GM23338 (cell line): ENCODE measurements at regions not wholly inside any gene's neighbourhood (a gene's known extent, or its start where the extent isn't known, plus 50 kb on each side); places are given as distances from the start of the nearest gene placed in this dataset.
A peak's percentile ranks its signal among the peaks of the same experiment; 100 is the strongest.

Experiments used
- ATAC-seq: fragments of 200-7000 bp; cut with Tn5 transposase; 3 replicates; pipeline ENCODE4 v1.9.1; 2020
- DNase-seq: peaks from one replicate; pipeline ENCODE4 v3.0.0-alpha.2; 2015; ENCODE audit warnings: low spot score
- H2AFZ ChIP-seq: fragments of 200-600 bp; sonication (generic); 2 replicates; pipeline ENCODE4 v1.8.0; 2016; ENCODE audit warnings: antibody characterized with exemption, mild to moderate bottlenecking, moderate library complexity
- H3F3A ChIP-seq: fragments of 200-600 bp; sonication (generic); replicated peaks from 2 replicates; pipeline ENCODE4 v1.8.0; 2017; ENCODE audit warnings: antibody characterized with exemption, mixed run types, low read depth
- H3K27ac ChIP-seq: fragments of 200-600 bp; sonication (generic); 2 replicates; pipeline ENCODE4 v1.6.1; 2016; ENCODE audit warnings: low read depth
- H3K27me3 ChIP-seq: fragments of 200-600 bp; sonication (generic); 2 replicates; pipeline ENCODE4 v1.8.0; 2016; ENCODE audit warnings: mild to moderate bottlenecking, mixed run types, moderate library complexity; ENCODE audit not compliant: insufficient read depth
- H3K36me3 ChIP-seq: fragments of 200-600 bp; sonication (generic); 2 replicates; pipeline ENCODE4 v1.8.0; 2016; ENCODE audit warnings: mild to moderate bottlenecking; ENCODE audit not compliant: insufficient read depth
- H3K4me1 ChIP-seq: fragments of 200-600 bp; sonication (generic); 2 replicates; pipeline ENCODE4 v1.8.0; 2016; ENCODE audit warnings: mild to moderate bottlenecking, moderate library complexity; ENCODE audit not compliant: insufficient read depth
- H3K4me2 ChIP-seq: fragments of 200-600 bp; sonication (generic); 2 replicates; pipeline ENCODE4 v1.7.1; 2017; ENCODE audit warnings: mixed run types
- H3K4me3 ChIP-seq: fragments of 200-600 bp; sonication (generic); 2 replicates; pipeline ENCODE4 v1.6.1; 2016; ENCODE audit warnings: mixed run types
- H3K79me2 ChIP-seq: fragments of 200-600 bp; sonication (generic); replicated peaks from 2 replicates; pipeline ENCODE4 v1.8.0; 2017; ENCODE audit warnings: mild to moderate bottlenecking; ENCODE audit not compliant: insufficient read depth
- H3K9me2 ChIP-seq: fragments of 200-600 bp; sonication (generic); 2 replicates; pipeline ENCODE4 v1.8.0; 2017; ENCODE audit not compliant: insufficient read depth
- H4K20me1 ChIP-seq: fragments of 200-600 bp; sonication (generic); replicated peaks from 2 replicates; pipeline ENCODE4 v1.8.0; 2017; ENCODE audit warnings: mild to moderate bottlenecking; ENCODE audit not compliant: insufficient read depth
- H3K27ac Mint-ChIP-seq: 2 replicates; pipeline ENCODE4 v1.8.0; 2020; ENCODE audit warnings: inconsistent platforms, mild to moderate bottlenecking, moderate library complexity, mixed read lengths
- H3K27me3 Mint-ChIP-seq: 3 replicates; pipeline ENCODE4 v1.8.0; 2022; ENCODE audit warnings: low read depth, mild to moderate bottlenecking, moderate library complexity, mixed read lengths, inconsistent platforms; ENCODE audit not compliant: insufficient read depth, poor library complexity
- H3K36me3 Mint-ChIP-seq: 3 replicates; pipeline ENCODE4 v1.8.0; 2021; ENCODE audit warnings: low read depth, mild to moderate bottlenecking, inconsistent platforms, moderate library complexity, mixed read lengths
- H3K4me1 Mint-ChIP-seq: 3 replicates; pipeline ENCODE4 v1.8.0; 2020; ENCODE audit warnings: mild to moderate bottlenecking, inconsistent platforms, mixed read lengths
- H3K4me3 Mint-ChIP-seq: 3 replicates; pipeline ENCODE4 v1.8.0; 2021; ENCODE audit warnings: moderate library complexity, mild to moderate bottlenecking, inconsistent platforms, mixed read lengths
- H3K9me3 Mint-ChIP-seq: 3 replicates; pipeline ENCODE4 v1.8.0; 2020; ENCODE audit warnings: moderate library complexity, mild to moderate bottlenecking, inconsistent platforms, mixed read lengths
- CREB1 ChIP-seq: fragments of 250-450 bp; sonication (Bioruptor Pico); IDR thresholded peaks from 2 replicates; pipeline ENCODE4 v1.5.0; 2020; ENCODE audit warnings: low read depth, mild to moderate bottlenecking, moderate library complexity
- CTCF ChIP-seq, 2 experiments: fragments of 200-600 bp in 1 of 2; sonication (generic) in 1 of 2; conservative IDR thresholded peaks; 2 replicates each; pipeline versions ENCODE4 v1.5.1 to v1.6.1; 2016 to 2017; ENCODE audit warnings: antibody characterized with exemption in 2 of 2, low read depth in 2 of 2, mild to moderate bottlenecking in 2 of 2, moderate library complexity in 1 of 2
- EZH2 ChIP-seq: fragments of 200-600 bp; sonication (generic); IDR thresholded peaks from one replicate; pipeline ENCODE4 v1.8.0; 2017; ENCODE audit warnings: antibody characterized with exemption, mild to moderate bottlenecking, low read depth; ENCODE audit not compliant: unreplicated experiment
- EZH2phosphoT487 ChIP-seq: fragments of 200-600 bp; sonication (generic); IDR thresholded peaks from one replicate; pipeline ENCODE4 v1.8.1; 2018; ENCODE audit warnings: antibody characterized with exemption; ENCODE audit not compliant: unreplicated experiment
- JUNB ChIP-seq: IDR thresholded peaks from one replicate; pipeline ENCODE4 v1.6.1; 2016; ENCODE audit warnings: antibody characterized with exemption; ENCODE audit not compliant: unreplicated experiment
- NANOG ChIP-seq: IDR thresholded peaks from 2 replicates; pipeline ENCODE4 v1.6.1; 2016; ENCODE audit warnings: antibody characterized with exemption, borderline replicate concordance
- POLR2AphosphoS5 ChIP-seq: IDR thresholded peaks from 2 replicates; pipeline ENCODE4 v1.6.1; 2016; ENCODE audit warnings: antibody characterized with exemption, low read depth
- REST ChIP-seq: IDR thresholded peaks from one replicate; pipeline ENCODE4 v1.6.1; 2018; ENCODE audit warnings: antibody characterized with exemption; ENCODE audit not compliant: unreplicated experiment
- ZNF114 ChIP-seq: fragments of 250-450 bp; sonication (Bioruptor Pico); IDR thresholded peaks from 2 replicates; pipeline ENCODE4 v1.5.0; 2020; ENCODE audit warnings: mild to moderate bottlenecking, moderate library complexity
- ZNF331 ChIP-seq: fragments of 250-450 bp; sonication (Bioruptor Pico); IDR thresholded peaks from 2 replicates; pipeline ENCODE4 v1.5.0; 2020; ENCODE audit warnings: low read depth, mild to moderate bottlenecking, moderate library complexity
- TF ChIP-seq, protein P1 (sequence below): IDR thresholded peaks from 2 replicates; pipeline ENCODE4 v1.6.1; 2016; ENCODE audit warnings: antibody characterized with exemption

GRCh38 chr11:134596404-134596803 lies 184.4 kb upstream of the B3GAT1 start (continued):
- TF ChIP-seq EZH2phosphoT487 (no peak), EZH2 (no peak), NANOG (no peak), JUNB (no peak)

DNA sequence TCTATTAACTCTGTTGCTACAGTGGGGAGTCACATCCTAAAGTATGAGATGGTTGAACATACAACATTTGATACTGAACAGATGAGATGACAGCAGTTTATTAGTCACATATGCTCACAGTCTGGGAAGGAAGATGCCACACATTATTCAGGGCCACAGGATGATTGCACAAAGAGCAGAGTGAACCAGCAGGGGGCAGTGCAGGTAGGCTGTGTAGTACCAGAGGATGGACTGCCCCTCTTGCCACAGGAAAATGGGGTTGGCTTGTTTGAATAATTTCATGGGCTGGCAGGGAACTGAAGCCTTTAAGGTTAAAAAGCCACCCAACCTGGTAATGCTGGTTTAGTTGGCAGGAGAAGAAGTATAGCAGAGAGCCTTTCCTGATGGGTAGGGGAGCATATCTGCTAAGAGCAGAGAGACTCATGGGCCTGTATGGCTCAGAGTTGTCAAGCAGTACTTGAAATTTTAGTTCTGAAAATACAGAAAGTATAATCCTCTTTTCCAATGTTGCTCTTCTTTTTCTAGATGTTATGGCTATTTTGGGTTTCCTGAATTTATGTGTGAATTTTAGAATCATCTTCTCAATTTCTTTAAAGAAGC lies 180.4 kb upstream of the B3GAT1 start:
- Histone ChIP-seq H2AFZ (peak overlapping the region; percentile 66; the same call in 1 of the 2 replicates), H4K20me1 (no peaks in the 10 kb centered on the region), H3K4me2 (no peak overlapping the region), H3K27ac (no peak overlapping the region), H3F3A (no peaks in the 10 kb centered on the region), H3K4me1 (no peaks in the 10 kb centered on the region), H3K9me2 (no peaks in the 10 kb centered on the region), H3K27me3 (no peaks in the 10 kb centered on the region), H3K79me2 (no peaks in the 10 kb centered on the region), H3K36me3 (no peaks in the 10 kb centered on the region), H3K4me3 (no peak overlapping the region)
- no peaks in the 10 kb centered on the region for H3K9me3 Mint-ChIP-seq
- H3K4me3 Mint-ChIP-seq: no peak overlapping the region
- peak; percentile 88 for DNase-seq
- no peak overlapping the region for H3K27ac Mint-ChIP-seq
- no peaks in the 10 kb centered on the region for H3K36me3 Mint-ChIP-seq
- ATAC-seq: peak; percentile 95
- H3K4me1 Mint-ChIP-seq: no peaks in the 10 kb centered on the region
- TF ChIP-seq CTCF (conservative IDR thresholded peaks at IDR 0.05; ENCODE audit: low read depth in 2 of 2) (peak; percentile 89 to 97), EZH2 (no peak)
- no peaks in the 10 kb centered on the region for H3K27me3 Mint-ChIP-seq

DNA sequence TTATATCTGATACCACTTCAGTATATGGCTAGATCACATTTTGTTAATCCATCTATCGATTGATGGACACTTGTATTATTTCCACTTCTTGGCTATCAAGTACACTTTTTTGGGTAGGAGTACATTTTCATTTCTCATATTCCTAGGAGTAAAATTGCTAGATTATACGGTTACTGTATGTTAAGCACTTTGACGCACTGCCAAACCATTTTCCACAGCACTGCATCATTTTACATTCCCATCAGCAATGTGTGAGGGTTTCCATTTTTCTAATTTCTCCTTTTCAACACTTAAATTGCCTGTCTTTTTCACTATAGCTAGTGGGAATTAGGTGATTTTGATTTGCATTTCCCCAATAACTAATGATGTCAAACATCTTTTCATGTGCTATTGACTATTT lies 179.3 kb upstream of the B3GAT1 start:
- Mint-ChIP-seq H3K36me3 (no peaks in the 10 kb centered on the region), H3K4me1 (peaks cover 2% of the 10 kb centered on the region; the same call in 1 of the 3 replicates), H3K4me3 (no peak overlapping the region), H3K27me3 (peaks cover 3% of the 10 kb centered on the region), H3K27ac (no peak overlapping the region), H3K9me3 (no peaks in the 10 kb centered on the region)
- Histone ChIP-seq H3F3A (no peaks in the 10 kb centered on the region), H3K79me2 (no peaks in the 10 kb centered on the region), H3K4me2 (no peak overlapping the region), H3K27me3 (no peaks in the 10 kb centered on the region), H3K4me1 (no peaks in the 10 kb centered on the region), H2AFZ (no peak overlapping the region), H3K27ac (no peak overlapping the region), H3K36me3 (no peaks in the 10 kb centered on the region), H4K20me1 (no peaks in the 10 kb centered on the region), H3K9me2 (no peaks in the 10 kb centered on the region), H3K4me3 (no peak overlapping the region)
- TF ChIP-seq, protein P1, sequence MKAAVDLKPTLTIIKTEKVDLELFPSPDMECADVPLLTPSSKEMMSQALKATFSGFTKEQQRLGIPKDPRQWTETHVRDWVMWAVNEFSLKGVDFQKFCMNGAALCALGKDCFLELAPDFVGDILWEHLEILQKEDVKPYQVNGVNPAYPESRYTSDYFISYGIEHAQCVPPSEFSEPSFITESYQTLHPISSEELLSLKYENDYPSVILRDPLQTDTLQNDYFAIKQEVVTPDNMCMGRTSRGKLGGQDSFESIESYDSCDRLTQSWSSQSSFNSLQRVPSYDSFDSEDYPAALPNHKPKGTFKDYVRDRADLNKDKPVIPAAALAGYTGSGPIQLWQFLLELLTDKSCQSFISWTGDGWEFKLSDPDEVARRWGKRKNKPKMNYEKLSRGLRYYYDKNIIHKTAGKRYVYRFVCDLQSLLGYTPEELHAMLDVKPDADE: no peak
- TF ChIP-seq ZNF331 (CRISPR knock-in tag) (no peak), CTCF (conservative IDR thresholded peaks at IDR 0.05; ENCODE audit: low read depth in 2 of 2) (no peak), EZH2 (no peak), CREB1 (no peak), POLR2AphosphoS5 (no peak), JUNB (no peak), ZNF114 (CRISPR knock-in tag) (no peak), REST (no peak)
- ATAC-seq: no peak
- DNase-seq: no peak
